Tibial nerve (tissue), 4 donors: ENCODE measurements at regions not wholly inside any gene's neighbourhood (a gene's known extent, or its start where the extent isn't known, plus 50 kb on each side); places are given as distances from the start of the nearest gene placed in this dataset.

ENCODE experiments used
- CTCF ChIP-seq, 5 experiments: fragments of 200-600 bp in 3 of 5; fragments of 450-650 bp in 2 of 5; sonication (generic) in 3 of 5; IDR thresholded peaks; one replicate each; pipeline ENCODE4 v1.5.1; 2016 to 2019; ENCODE audit warnings: antibody characterized with exemption in 5 of 5, mild to moderate bottlenecking in 3 of 5, moderate library complexity in 2 of 5
- EP300 ChIP-seq, 2 donors: sonication (generic); formaldehyde crosslinking; IDR thresholded peaks; one replicate each; pipeline ENCODE4 v1.6.1; 2017; ENCODE audit warnings: antibody characterized with exemption in 2 of 2, mild to moderate bottlenecking in 1 of 2

GRCh38 chr6:10302566-10303235 lies 112.2 kb downstream of the TFAP2A start:
- TF ChIP-seq EP300 (IDR thresholded peaks at IDR 0.05), result no peak
- TF ChIP-seq CTCF (IDR thresholded peaks at IDR 0.05), result no peak
